ENCODE measurements at regions not wholly inside any gene's neighbourhood (a gene's known extent, or its start where the extent isn't known, plus 50 kb on each side); places are given as distances from the start of the nearest gene placed in this dataset.

DNA sequence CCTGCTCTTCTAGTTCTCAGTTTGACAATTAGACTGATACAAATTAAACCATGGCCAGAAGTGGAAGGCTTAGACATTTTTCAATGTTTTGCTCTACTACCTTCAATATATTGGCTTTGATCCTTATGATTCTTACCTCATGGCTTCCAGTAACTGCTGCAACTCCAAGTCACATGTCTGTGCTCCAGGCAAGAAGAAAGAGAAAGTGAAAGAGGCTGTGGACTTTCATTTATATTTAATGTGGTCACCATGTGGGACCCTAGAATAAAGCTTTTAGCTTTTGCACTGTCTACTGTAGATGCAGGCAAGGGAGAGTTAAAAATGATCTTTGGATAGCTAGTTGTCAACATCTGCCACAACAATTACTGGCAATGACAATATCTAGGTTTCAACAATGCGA, 214.3 kb upstream of the PDE3A start:
- FAIRE-seq (no peak), DNase-seq (ENCODE audit: extremely low read depth in 1 of 4, low spot score in 3 of 4) (no peak), ATAC-seq (no peak)
- H3K4me2 ChIP-seq (ENCODE audit: insufficient read depth, low read length), result no peak overlapping the region
- CTCF ChIA-PET (ENCODE audit: low intra/inter-chr PET ratio), result no interaction called here
- no peak overlapping the region for H3K27ac ChIP-seq (ENCODE audit: extremely low read depth, low read depth, low read length)
- POLR2A ChIA-PET, result no interaction called here
- in situ Hi-C loops (cut with MboI) (no loop called here), intact Hi-C loops (cut with micrococcal nuclease) (no loop called here)
- no peaks in the 10 kb centered on the region for H3K27me3 ChIP-seq (ENCODE audit: control insufficient read depth in 2 of 2, insufficient read depth in 2 of 2, low read length in 2 of 2)
- no peaks in the 10 kb centered on the region for H3K9me3 ChIP-seq (replicated peaks; ENCODE audit: control insufficient read depth, insufficient read depth, low read depth, low read length)
- WGBS (ENCODE audit: insufficient coverage, low coverage, missing lambda C conversion rate), result 0% methylated on average over 1 of the region's 1 CpG
- H3K4me3 ChIP-seq, result no peak overlapping the region
- no peaks in the 10 kb centered on the region for H3K9me1 ChIP-seq (ENCODE audit: control insufficient read depth, insufficient read depth, low read length)
- H3K4me1 ChIP-seq (replicated peaks in 1 of 2; ENCODE audit: control insufficient read depth in 2 of 2, insufficient read depth in 2 of 2, low read length in 2 of 2), result no peaks in the 10 kb centered on the region
- no peak for TF ChIP-seq SAFB2 (IDR thresholded peaks at IDR 0.05; ENCODE audit: borderline replicate concordance, low read depth, low read length, severe bottlenecking)
- TF ChIP-seq ZBTB8A (IDR thresholded peaks at IDR 0.05; ENCODE audit: partially characterized antibody), result no peak
- no peak for TF ChIP-seq MECOM (CRISPR knock-in tag; IDR thresholded peaks at IDR 0.05)
- TF ChIP-seq TAF9B (IDR thresholded peaks at IDR 0.05; ENCODE audit: partially characterized antibody), result no peak
- TF ChIP-seq CXXC5 (CRISPR knock-in tag; IDR thresholded peaks at IDR 0.05), result no peak
- TF ChIP-seq YBX1 (IDR thresholded peaks at IDR 0.05), result no peak
- TF ChIP-seq, protein P1, sequence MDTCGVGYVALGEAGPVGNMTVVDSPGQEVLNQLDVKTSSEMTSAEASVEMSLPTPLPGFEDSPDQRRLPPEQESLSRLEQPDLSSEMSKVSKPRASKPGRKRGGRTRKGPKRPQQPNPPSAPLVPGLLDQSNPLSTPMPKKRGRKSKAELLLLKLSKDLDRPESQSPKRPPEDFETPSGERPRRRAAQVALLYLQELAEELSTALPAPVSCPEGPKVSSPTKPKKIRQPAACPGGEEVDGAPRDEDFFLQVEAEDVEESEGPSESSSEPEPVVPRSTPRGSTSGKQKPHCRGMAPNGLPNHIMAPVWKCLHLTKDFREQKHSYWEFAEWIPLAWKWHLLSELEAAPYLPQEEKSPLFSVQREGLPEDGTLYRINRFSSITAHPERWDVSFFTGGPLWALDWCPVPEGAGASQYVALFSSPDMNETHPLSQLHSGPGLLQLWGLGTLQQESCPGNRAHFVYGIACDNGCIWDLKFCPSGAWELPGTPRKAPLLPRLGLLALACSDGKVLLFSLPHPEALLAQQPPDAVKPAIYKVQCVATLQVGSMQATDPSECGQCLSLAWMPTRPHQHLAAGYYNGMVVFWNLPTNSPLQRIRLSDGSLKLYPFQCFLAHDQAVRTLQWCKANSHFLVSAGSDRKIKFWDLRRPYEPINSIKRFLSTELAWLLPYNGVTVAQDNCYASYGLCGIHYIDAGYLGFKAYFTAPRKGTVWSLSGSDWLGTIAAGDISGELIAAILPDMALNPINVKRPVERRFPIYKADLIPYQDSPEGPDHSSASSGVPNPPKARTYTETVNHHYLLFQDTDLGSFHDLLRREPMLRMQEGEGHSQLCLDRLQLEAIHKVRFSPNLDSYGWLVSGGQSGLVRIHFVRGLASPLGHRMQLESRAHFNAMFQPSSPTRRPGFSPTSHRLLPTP (IDR thresholded peaks at IDR 0.05; ENCODE audit: borderline replicate concordance, extremely low read depth, insufficient read length), result no peak
- no peak for TF ChIP-seq PTBP1 (IDR thresholded peaks at IDR 0.05; ENCODE audit: low read depth, low read length)
- no peak for TF ChIP-seq KLF1 (tag; IDR thresholded peaks at IDR 0.05)
- no peak for TF ChIP-seq NFXL1 (CRISPR knock-in tag; IDR thresholded peaks at IDR 0.05)
- H3K36me3 ChIP-seq (ENCODE audit: control insufficient read depth, insufficient read depth, low read length), result no peaks in the 10 kb centered on the region
- no peaks in the 10 kb centered on the region for H3K79me2 ChIP-seq (ENCODE audit: control insufficient read depth, insufficient read depth, low read length)
- H3K9ac ChIP-seq (ENCODE audit: insufficient read depth in 1 of 2, low read depth in 2 of 2, low read length in 2 of 2), result no peak overlapping the region
- no peak overlapping the region for H2AFZ ChIP-seq (ENCODE audit: low read depth, low read length)
- no TSS peak for BruUV-seq (replicated peaks)
- no peaks in the 10 kb centered on the region for H4K20me1 ChIP-seq (replicated peaks; ENCODE audit: control insufficient read depth, insufficient read depth, low read length)

All from K562 (cell line).